ENCODE measurements at regions not wholly inside any gene's neighbourhood (a gene's known extent, or its start where the extent isn't known, plus 50 kb on each side); places are given as distances from the start of the nearest gene placed in this dataset.

DNA sequence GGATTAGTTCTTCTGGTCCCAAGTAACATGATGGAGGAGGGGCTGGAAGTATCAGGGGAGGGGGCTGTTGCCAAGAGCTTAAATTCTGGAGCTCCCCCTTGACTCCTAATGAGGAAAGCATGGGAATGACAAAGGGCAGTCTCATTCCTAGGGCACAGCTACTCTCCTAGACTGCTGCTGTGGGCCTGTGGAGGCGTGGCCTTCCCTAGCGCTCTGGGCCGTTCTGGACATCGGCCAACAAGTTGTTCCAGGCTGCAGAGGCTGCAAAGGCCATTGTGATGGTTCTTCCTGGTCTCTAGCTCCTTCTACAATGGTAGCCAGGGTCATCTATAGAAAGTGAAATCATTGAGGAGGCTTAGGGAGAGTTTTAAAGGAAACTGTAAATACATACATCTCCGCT lies 916.6 kb downstream of the DIAPH3 start:
- DNase-seq (ENCODE audit: low read depth, low spot score): no peak
- Mint-ChIP-seq H3K4me3 (no peak overlapping the region), H3K27me3 (ENCODE audit: low read depth) (no peaks in the 10 kb centered on the region), H3K4me1 (peaks cover 15% of the 10 kb centered on the region), H3K27ac (ENCODE audit: unreplicated experiment) (no peak overlapping the region), H3K36me3 (ENCODE audit: low read depth) (no peaks in the 10 kb centered on the region), H3K9me3 (no peaks in the 10 kb centered on the region)
- TF ChIP-seq, protein P1, sequence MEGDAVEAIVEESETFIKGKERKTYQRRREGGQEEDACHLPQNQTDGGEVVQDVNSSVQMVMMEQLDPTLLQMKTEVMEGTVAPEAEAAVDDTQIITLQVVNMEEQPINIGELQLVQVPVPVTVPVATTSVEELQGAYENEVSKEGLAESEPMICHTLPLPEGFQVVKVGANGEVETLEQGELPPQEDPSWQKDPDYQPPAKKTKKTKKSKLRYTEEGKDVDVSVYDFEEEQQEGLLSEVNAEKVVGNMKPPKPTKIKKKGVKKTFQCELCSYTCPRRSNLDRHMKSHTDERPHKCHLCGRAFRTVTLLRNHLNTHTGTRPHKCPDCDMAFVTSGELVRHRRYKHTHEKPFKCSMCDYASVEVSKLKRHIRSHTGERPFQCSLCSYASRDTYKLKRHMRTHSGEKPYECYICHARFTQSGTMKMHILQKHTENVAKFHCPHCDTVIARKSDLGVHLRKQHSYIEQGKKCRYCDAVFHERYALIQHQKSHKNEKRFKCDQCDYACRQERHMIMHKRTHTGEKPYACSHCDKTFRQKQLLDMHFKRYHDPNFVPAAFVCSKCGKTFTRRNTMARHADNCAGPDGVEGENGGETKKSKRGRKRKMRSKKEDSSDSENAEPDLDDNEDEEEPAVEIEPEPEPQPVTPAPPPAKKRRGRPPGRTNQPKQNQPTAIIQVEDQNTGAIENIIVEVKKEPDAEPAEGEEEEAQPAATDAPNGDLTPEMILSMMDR (conservative IDR thresholded peaks at IDR 0.05): no peak

DNA sequence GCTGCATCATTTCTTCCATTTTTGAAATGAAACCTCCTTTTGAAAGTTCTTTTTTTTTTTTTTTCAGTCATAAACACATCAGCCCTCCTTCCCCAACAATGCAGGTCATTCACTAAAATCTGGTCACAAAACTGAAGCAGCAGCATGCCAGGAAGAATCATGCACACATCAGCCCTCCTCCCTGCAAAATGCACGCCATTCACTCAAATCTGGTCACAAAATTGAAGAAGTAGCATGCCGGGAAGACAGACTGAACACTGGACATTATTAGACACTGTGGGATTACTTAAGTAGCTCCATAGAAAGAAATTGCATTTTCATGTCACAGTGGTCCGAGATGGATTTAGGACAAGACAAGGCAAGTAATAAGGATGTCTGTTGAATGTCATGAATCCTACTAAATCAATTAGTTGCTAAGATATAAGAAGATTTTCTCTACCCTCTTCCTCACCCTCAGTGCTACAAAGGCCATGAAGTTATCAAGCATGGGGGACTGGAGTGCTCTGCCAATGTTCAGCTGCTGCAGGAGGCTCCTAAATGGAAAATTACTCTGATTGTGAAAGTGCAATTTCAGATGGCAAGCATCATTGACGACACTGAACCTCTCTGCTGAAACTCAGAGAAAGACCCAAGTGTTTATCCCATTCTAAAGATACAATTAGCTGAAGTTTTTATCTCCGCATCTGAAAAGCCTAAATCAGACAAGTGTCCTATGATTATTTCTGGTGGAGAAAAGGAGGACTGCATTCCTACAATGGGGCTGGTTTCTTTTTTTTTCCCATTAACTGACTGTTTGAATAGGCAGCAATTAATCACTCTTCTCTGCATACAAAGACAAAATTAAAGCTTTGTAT lies 913.2 kb downstream of the DIAPH3 start:
- peak overlapping the region; percentile 45 for H3K27ac Mint-ChIP-seq (ENCODE audit: unreplicated experiment)
- H3K9me3 Mint-ChIP-seq: no peaks in the 10 kb centered on the region
- H3K4me3 Mint-ChIP-seq: peak overlapping the region; percentile 21
- DNase-seq (ENCODE audit: low read depth, low spot score): no peak
- H3K4me1 Mint-ChIP-seq: peaks cover 15% of the 10 kb centered on the region
- TF ChIP-seq, protein P1 (conservative IDR thresholded peaks at IDR 0.05): no peak
- H3K36me3 Mint-ChIP-seq (ENCODE audit: low read depth): no peaks in the 10 kb centered on the region
- H3K27me3 Mint-ChIP-seq (ENCODE audit: low read depth): no peaks in the 10 kb centered on the region

GRCh38 chr13:59259165-59260000 lies 904.3 kb downstream of the DIAPH3 start:
- Mint-ChIP-seq H3K36me3 (ENCODE audit: low read depth) (no peaks in the 10 kb centered on the region), H3K9me3 (no peaks in the 10 kb centered on the region), H3K27me3 (ENCODE audit: low read depth) (no peaks in the 10 kb centered on the region), H3K27ac (ENCODE audit: unreplicated experiment) (no peak overlapping the region), H3K4me1 (peaks cover 20% of the 10 kb centered on the region), H3K4me3 (no peak overlapping the region)
- TF ChIP-seq, protein P1 (conservative IDR thresholded peaks at IDR 0.05): no peak
- DNase-seq (ENCODE audit: low read depth, low spot score): no peak

GRCh38 chr13:59261928-59262488 lies 901.7 kb downstream of the DIAPH3 start:
- TF ChIP-seq, protein P1 (conservative IDR thresholded peaks at IDR 0.05): peak; percentile 54
- Mint-ChIP-seq H3K4me1 (peaks cover 20% of the 10 kb centered on the region), H3K9me3 (no peaks in the 10 kb centered on the region), H3K27me3 (ENCODE audit: low read depth) (no peaks in the 10 kb centered on the region), H3K36me3 (ENCODE audit: low read depth) (no peaks in the 10 kb centered on the region), H3K27ac (ENCODE audit: unreplicated experiment) (no peak overlapping the region), H3K4me3 (no peak overlapping the region)
- DNase-seq (ENCODE audit: low read depth, low spot score): peak; percentile 3

- H3K4me3 Mint-ChIP-seq: no peak overlapping the region
- peaks cover 20% of the 10 kb centered on the region for H3K4me1 Mint-ChIP-seq
- H3K36me3 Mint-ChIP-seq (ENCODE audit: low read depth): no peaks in the 10 kb centered on the region
- no peaks in the 10 kb centered on the region for H3K27me3 Mint-ChIP-seq (ENCODE audit: low read depth)
- no peaks in the 10 kb centered on the region for H3K9me3 Mint-ChIP-seq
- H3K27ac Mint-ChIP-seq (ENCODE audit: unreplicated experiment): no peak overlapping the region
- no peak for DNase-seq (ENCODE audit: low read depth, low spot score)
- TF ChIP-seq, protein P1 (conservative IDR thresholded peaks at IDR 0.05): no peak
Measured at GRCh38 chr13:59263531-59263930, 900.2 kb downstream of the DIAPH3 start.
